Upper lobe of left lung (tissue), 4 donors: ENCODE measurements at regions not wholly inside any gene's neighbourhood (a gene's known extent, or its start where the extent isn't known, plus 50 kb on each side); places are given as distances from the start of the nearest gene placed in this dataset.

Source experiments
- POLR2A ChIP-seq, 4 donors: fragments of 450-650 bp; IDR thresholded peaks; one replicate each; pipeline ENCODE4 v1.5.1; 2016 to 2017; ENCODE audit warnings: antibody characterized with exemption in 4 of 4, mild to moderate bottlenecking in 2 of 4
- POLR2AphosphoS5 ChIP-seq, 2 donors: sonication (generic); formaldehyde crosslinking; IDR thresholded peaks; one replicate each; pipeline ENCODE4 v1.5.1; 2017; ENCODE audit warnings: antibody characterized with exemption in 2 of 2
- TF ChIP-seq, protein P1 (sequence below), 6 experiments: fragments of 450-650 bp in 4 of 6; fragments of 200-600 bp in 2 of 6; sonication (generic) in 2 of 6; IDR thresholded peaks; one replicate each; pipeline ENCODE4 v1.5.1; 2016 to 2019; ENCODE audit warnings: antibody characterized with exemption in 6 of 6

DNA sequence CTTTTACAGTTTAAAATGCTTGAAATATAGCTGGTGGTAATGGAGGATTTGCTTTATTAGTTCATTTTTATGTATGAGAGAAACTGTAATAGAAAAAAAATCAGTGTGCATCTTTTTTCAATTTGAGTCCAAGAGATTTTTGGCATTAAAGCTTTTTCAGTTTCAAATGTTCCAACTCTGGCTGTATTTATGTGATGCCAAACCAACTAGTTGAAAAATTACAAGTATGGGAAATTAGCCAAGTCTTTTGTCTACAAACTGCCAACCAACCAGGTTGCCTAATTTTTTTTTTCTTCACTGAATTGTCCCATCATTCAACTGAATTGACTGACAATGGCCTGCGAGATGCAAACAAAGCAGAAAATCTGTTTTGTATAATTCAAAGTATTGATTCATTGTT lies 95.7 kb downstream of the ICOS start:
- TF ChIP-seq, protein P1, sequence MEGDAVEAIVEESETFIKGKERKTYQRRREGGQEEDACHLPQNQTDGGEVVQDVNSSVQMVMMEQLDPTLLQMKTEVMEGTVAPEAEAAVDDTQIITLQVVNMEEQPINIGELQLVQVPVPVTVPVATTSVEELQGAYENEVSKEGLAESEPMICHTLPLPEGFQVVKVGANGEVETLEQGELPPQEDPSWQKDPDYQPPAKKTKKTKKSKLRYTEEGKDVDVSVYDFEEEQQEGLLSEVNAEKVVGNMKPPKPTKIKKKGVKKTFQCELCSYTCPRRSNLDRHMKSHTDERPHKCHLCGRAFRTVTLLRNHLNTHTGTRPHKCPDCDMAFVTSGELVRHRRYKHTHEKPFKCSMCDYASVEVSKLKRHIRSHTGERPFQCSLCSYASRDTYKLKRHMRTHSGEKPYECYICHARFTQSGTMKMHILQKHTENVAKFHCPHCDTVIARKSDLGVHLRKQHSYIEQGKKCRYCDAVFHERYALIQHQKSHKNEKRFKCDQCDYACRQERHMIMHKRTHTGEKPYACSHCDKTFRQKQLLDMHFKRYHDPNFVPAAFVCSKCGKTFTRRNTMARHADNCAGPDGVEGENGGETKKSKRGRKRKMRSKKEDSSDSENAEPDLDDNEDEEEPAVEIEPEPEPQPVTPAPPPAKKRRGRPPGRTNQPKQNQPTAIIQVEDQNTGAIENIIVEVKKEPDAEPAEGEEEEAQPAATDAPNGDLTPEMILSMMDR (IDR thresholded peaks at IDR 0.05): no peak
- TF ChIP-seq POLR2AphosphoS5 (IDR thresholded peaks at IDR 0.05) (no peak), POLR2A (IDR thresholded peaks at IDR 0.05) (no peak)
